ENCODE measurements at regions not wholly inside any gene's neighbourhood (a gene's known extent, or its start where the extent isn't known, plus 50 kb on each side); places are given as distances from the start of the nearest gene placed in this dataset.

DNA sequence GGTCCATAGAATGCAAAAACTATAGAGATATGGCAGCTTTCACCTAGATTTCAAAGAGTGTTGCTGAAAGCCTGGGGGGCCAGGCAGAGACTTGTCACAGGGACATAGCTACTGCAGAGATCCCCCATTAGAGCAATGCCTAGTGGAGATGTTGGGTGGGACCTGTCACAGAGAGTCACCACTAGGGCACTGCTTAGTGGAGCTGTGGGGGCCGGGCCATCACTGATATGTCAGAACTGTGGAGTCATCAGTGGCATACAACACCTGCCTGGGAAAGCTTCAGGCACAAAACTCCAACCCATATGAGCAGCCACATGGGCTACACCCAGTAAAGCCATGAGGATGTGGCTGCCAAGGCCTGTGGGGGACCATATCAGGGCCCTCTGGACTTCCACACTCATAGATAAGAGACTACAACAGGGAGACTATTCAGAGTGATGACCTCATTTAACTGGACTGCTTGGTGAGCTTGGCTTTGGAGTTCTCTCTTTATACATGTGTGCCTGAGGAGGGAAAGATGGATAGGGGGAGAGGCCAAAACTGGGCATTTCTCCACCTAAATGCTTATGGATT lies 176.3 kb downstream of the ZNF621 start:
- no peak for DNase-seq (ENCODE audit: low read depth)

- DNase-seq (ENCODE audit: low read depth): no peak
Measured at GRCh38 chr3:40704224-40704623, 179.5 kb downstream of the ZNF621 start.

DNA sequence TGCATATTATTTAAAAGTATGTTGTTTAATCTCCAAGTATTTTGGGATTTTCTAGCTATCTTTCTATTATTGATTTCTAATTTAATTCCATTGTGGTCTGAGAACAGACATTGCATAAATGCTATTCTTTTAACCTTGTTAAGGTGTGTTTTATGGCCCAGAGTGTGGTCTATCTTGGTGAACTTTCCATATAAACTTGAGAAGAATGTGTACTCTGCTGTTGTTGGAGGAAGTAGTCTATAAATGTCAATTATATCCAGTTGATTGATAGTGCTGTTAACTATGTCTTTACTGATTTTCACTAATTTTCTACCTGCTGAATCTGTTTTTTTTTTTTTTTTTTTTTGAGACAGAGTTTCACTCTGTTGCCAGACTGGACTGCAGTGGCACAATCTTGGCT lies 180.9 kb downstream of the ZNF621 start:
- no peak for DNase-seq (ENCODE audit: low read depth)

- DNase-seq (ENCODE audit: low read depth): no peak
Measured at GRCh38 chr3:40713306-40713705, 188.5 kb downstream of the ZNF621 start.

DNA sequence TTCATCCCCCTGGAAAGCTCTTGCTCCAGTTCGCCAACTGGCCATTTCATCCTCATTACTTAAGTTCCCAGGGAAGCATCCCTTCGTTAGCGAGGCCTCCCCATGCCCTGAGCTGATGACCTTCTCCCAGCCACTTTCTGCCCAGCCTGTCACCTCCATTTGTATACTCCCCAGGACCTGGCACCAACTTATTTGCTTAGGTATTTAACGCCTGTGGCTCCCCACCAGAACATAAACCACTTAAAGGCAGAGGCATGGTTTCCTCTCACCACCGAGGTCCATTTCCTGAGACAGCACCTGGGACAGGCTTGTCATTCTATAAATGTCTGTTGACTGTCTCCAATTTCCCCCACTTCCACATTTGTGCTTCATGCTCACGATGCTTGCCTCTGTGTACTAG lies 189.0 kb downstream of the ZNF621 start:
- no peak for DNase-seq (ENCODE audit: low read depth)

DNA sequence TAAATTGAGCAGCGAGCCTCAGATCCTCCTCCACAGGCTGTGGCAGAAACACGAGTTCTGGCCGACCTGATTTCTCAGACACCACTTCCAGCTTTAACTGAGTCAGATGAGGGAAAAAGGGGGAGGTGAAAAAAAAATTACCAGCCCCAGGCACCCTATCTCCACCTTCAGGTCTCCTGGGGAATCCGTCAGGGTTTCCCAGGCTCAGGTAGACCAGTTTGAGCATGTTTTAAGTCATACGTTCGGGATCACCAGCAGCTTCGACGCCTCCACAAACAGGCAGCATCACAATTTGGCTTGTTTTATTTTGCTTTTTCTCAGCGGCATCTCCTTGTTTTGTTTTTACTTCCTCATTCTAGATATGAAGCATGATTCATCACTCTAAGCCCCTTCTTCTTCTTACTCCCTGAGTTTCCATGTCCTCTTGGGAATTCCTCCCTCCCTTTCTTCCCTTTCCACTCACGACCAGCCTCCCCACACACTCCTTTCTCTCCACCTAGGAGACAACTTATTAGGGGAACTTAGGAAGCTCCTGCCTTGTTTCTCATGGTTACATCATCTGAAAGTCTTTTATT lies 190.1 kb downstream of the ZNF621 start:
- DNase-seq (ENCODE audit: low read depth): no peak

- no peak for DNase-seq (ENCODE audit: low read depth)
Measured at GRCh38 chr3:40715551-40715950, 190.8 kb downstream of the ZNF621 start.

DNA sequence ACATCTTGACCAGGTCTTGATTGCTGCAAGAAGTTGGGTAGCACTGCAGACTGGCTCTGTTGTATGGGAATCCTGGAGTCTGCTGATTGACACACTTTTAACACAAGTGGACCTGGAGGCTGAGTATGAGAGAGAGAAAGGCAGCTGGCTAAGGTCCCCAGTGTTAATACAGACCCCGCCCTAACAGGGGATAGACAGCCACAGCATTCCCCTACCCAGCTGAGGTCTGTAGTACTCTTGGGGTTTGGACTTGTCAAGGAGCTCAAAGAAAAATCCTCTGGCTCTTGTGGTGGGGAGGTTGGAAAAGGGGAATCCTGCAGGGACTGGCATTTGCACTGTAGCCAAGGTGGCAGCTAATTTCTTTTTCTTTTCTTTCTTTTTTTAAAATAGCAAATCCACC lies 192.7 kb downstream of the ZNF621 start:
- DNase-seq (ENCODE audit: low read depth): no peak

DNA sequence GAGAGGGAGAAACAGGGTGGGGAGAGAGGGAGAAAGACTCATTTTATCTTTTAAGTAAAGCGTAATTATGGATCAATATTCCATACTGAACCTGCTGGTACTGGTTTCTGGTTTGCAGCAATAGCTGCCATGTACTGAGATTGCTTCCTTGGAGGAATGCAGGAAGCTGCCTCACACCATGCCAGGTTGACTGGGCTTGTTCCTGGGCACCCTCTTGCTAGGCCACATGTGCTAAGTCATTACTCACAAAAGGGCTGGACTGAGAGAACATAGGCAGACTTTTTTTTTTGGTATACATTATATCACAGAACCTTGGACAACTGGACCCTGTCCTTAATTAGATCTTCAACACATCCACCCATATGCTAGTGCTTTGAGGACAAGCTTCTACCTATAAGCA lies 193.4 kb downstream of the ZNF621 start:
- DNase-seq (ENCODE audit: low read depth): no peak

- DNase-seq (ENCODE audit: low read depth): no peak
Measured at GRCh38 chr3:40718681-40719080, 193.9 kb downstream of the ZNF621 start.

GRCh38 chr3:40719660-40720287 lies 195.0 kb downstream of the ZNF621 start:
- DNase-seq (ENCODE audit: low read depth): peak; percentile 35

- DNase-seq (ENCODE audit: low read depth): no peak
Measured at GRCh38 chr3:40720341-40720740, 195.6 kb downstream of the ZNF621 start.

DNA sequence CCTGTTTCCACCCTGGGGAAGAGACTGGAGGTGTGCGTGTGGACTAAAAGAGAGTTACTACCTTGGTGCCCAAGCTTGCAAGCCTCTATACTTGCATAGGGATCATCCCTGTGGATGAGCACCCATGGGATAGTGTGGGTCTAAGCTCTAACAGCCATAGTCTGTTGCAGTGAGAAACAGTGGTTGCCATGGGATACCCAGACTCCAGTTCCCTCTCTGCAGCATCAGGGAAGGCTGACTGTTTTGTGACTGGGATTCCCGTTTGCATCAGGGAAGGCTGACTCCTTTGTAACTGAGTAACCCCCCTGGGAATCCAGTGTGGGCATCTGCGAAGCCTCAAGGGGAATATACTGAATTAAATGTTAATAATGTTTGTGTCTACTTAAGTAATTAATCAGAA lies 196.1 kb downstream of the ZNF621 start:
- no peak for DNase-seq (ENCODE audit: low read depth)

- no peak for DNase-seq (ENCODE audit: low read depth)
Measured at GRCh38 chr3:40723083-40723660, 198.4 kb downstream of the ZNF621 start.

- DNase-seq (ENCODE audit: low read depth): no peak
Measured at GRCh38 chr3:40725031-40725430, 200.3 kb downstream of the ZNF621 start.

DNA sequence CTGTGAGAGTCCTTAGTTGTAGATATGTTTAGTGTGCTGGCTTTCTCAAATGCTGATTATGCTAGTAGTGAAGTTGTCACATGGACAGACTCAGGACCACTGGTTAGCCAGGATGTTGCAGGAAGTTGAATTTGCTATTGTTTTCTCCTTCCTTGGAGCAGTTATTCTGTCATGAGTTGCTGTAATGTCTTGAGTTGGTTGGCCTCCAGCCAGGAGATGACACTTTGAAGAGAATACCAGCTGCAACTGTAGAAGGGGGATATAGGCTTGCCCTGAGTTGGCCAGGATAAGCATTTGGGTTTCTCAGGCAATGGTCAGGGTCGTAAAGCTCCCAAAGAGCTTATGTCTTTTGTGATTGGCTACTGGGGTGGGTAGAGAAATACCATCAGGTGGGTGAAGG lies 206.7 kb downstream of the ZNF621 start:
- DNase-seq (ENCODE audit: low read depth): no peak

DNA sequence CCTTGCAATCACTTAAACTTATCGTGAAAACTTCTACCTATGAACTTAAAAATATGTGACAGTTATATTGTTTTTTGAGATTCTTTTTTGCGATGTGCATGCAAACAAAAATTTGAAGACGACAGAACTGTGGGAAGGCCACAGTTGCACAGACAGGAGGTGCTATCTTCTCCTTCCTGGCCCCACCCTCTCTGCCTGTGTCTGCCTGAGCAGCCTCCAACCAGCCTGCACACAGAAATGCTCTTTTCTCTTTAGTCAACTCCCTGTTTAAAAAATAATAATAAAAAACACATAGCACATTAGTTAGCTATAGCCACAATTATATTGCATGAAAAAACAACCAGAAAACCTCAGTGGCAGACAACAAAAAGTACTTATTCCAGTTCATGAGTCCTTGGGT lies 212.2 kb downstream of the ZNF621 start:
- no peak for DNase-seq (ENCODE audit: low read depth)

- DNase-seq (ENCODE audit: low read depth): no peak
Measured at GRCh38 chr3:40737343-40737742, 212.6 kb downstream of the ZNF621 start.

DNA sequence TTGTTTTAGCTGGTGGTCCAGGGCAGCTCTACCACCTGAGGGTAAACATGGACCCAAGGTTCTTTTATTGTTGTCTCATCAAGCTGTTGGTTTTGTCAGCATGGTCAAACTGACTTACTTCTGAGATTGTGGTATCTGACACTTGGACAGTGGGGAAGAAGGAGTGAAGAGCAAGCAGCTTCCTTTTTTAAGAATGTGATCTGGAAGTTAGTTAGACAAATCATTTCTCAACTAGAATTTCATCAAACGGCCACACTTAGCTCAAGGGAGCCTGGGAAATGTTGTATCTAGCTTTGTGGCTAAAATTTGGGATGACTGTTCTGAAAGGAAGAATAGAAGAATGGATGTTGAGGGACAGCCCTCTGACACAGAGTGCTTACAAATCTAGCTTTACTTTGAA lies 215.2 kb downstream of the ZNF621 start:
- no peak for DNase-seq (ENCODE audit: low read depth)

DNA sequence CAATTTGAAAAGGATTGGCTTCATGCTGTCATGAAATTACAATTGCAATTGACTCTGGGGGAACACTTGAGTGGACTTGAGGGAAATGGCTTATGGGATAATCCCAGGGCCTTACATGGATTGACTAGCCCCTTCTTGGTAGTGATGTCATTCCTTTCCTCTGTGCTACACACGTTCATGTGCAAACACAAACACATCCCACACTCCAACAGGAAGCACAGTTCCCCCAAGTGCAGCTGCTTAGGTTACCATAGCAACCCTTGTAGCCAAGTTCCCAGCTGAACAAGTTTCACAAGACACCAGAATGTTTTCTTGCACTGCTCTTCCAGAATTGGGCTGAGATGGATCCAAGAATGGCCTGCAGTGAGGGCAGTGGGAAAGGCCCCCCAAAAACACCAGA lies 217.0 kb downstream of the ZNF621 start:
- DNase-seq (ENCODE audit: low read depth): no peak

- no peak for DNase-seq (ENCODE audit: low read depth)
Measured at GRCh38 chr3:40745381-40746106, 220.8 kb downstream of the ZNF621 start.

GRCh38 chr3:40751666-40752065 lies 226.9 kb downstream of the ZNF621 start:
- DNase-seq (ENCODE audit: low read depth): no peak

DNA sequence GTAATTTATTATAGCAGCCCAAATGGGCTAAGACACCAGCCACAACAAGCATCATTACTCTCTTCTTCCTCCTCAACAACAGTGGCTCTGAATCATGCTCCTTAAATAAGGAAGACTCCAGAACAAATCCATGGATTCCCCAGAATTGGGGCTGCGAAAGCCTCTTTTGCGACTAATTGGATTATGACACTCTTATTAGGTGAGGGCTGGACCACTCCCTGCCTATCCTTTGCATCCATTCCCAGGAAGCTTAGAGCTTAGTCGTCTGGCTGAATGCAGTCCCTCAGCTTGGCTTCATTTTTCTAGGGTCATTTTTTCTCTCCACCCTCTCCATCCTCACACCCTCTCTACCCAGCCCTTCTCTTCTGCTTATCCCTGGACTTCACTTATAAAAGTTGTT lies 227.7 kb downstream of the ZNF621 start:
- DNase-seq (ENCODE audit: low read depth): no peak
